ENCODE measurements at regions not wholly inside any gene's neighbourhood (a gene's known extent, or its start where the extent isn't known, plus 50 kb on each side); places are given as distances from the start of the nearest gene placed in this dataset.

DNA sequence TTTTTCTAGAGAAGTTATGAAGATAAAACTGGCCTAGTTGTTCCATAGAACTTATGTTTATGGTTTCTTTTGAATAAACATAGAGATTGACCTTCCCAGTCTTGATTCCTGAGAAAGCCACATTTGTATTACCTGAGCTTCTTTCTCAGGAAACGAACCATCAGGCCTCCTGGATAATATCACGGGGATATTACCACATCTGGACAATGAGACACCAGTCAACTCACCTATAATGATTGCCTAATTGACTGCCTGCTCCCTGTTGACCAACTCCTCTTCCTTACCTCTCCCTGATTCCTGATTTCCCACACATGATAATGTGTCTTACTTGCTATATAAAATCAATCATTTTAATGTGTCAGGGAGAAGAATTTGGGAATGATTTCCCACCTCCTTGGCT, 822.7 kb downstream of the LRFN5 start:
- DNase-seq = no peak

GRCh38 chr14:42428996-42429395, 822.3 kb downstream of the LRFN5 start:
- no peak for DNase-seq

DNA sequence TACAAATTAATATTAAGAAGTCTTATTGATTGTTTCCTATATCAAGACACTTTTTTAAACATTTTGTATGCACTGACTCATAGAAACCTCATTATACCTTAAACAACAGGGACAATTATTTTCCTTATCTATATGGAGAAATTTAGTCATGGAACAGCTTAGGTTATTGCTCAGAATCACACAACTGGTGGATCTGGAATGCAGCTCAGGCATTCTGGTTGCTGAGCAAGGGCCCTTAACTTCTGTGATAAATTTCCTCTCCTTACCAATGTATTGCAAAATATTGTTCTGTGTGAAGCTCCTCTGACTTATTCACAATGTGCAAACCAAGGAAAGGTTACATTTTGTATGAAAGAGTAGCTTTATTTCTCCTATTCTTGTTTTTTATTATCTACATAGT, 817.8 kb downstream of the LRFN5 start:
- no peak for DNase-seq

DNA sequence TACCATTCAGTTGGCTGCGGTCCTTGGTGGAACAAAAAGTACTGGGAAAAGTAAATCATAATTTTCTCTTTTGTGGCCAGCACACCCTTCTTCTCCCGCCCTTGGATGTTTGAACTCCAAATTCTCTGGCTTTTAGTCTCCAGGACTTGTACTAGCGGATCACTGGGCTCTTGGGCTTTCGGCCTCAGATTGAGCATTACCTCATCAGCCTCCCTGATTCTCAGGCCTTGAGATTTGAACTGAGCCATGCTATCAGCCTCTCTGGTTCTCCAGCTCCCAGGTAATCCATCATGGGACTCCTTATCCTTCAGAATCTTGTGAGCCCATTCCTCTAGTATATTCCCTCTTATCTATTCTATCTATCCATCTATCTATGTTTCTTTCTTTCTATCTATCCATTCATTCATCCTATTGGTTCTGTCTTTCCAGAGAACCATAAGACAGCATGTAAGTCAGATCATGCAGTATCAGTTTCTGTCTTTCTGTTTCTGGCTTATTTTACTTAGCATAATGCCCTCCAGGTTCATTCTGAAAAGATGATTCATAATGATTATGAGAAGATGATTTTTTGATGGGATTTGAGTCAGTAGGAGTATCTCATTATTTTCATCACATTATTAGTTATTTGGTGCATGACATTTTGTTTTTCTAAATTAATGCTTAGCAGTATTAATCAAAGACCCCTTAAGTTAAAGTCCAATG, 814.9 kb downstream of the LRFN5 start:
- DNase-seq = no peak

- no peak for DNase-seq
These were observed 813.4 kb downstream of the LRFN5 start for GRCh38 chr14:42420071-42420470.

GRCh38 chr14:42407153-42407552, 800.5 kb downstream of the LRFN5 start:
- no peak for DNase-seq

DNA sequence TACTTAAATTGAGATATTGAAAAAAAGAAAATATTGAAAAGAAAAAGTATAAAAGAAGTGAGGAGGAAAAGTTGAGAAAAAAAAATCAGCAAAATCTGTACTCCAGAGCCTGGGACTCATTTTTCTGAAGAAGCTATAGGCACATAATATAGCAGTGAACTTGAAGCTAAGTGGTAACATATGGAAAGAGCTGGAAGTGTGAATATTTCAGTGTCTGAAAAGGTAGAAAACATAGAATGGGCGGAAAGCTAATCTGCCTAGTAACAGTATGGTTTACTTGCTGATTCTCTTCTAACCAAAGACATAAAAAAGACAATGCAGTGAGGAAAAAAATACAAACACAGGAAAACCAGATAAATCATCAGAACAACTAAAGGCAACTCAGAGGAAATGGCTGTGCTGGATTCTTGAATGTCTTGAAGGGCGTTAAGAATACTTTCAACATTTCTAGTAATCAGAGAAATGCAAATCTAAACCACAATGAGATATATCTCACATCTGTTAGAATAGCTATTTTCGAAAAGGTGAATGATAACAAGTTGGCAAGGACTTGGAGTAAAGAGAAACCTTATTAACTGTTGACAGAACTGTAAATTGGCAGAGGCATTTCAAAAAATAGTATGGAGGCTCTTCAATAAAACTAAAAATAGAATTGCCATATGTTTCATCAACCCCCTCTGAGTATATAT, 784.6 kb downstream of the LRFN5 start:
- DNase-seq = no peak

GRCh38 chr14:42378880-42379279, 772.2 kb downstream of the LRFN5 start:
- no peak for DNase-seq

DNA sequence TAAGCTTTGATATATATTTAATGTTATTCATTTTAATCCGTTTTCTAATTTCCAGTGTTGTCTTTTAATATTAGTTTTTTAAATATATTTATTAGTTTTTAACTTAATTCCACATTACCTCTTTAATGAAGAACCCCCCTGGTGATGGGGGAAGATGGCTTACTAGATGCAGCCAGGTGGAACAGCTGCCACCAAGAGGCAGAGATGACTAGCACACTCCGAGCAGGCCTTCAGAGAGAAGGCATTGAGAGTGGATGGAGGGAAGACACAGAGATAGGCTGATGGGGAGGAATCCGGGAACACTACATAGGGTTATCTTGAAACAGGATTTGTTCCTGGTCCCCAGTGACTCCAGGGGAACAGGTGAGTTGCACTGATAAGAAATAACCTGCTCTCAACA, 771.6 kb downstream of the LRFN5 start:
- no peak for DNase-seq

DNA sequence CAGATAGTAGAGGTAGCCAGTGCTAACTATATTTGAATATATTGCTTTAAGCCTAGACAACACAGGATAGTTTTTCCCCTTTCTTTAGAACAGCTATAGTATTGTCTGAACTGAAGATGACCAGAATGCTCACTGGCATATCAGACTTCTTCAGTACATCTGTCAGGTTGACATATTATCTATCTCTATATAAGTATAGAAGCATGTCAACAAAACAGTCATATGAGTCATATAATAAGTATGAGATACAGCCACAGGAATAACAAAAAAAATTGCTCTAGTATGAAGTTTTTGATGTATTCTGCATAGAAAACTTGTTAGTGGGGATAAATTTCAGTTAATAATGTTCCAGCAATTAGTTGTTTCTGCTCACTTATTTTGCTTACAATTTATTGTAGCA, 767.7 kb downstream of the LRFN5 start:
- no peak for DNase-seq

GRCh38 chr14:42370056-42370455, 763.4 kb downstream of the LRFN5 start:
- no peak for DNase-seq

GRCh38 chr14:42368234-42368633, 761.6 kb downstream of the LRFN5 start:
- no peak for DNase-seq

- DNase-seq = no peak
These were observed 746.6 kb downstream of the LRFN5 start for GRCh38 chr14:42353315-42353714.

DNA sequence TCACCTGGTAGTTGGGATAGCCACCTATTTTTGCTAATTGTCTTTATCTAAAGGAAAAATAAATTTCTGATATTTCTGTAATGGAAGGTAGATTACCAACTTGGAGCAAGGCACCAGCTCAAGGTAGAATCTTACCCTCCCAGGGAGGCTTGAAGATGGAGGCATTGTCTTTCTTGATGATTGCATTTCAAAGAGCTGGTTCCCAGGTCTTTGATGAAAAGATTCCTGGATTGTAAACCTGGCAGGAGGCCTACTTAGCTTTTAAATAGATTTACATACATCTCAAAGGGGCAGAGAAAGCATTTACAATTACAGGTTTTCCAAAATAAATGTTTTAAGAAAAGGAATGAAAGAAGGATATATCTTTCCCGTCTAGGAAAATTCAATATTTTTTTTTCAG, 729.2 kb downstream of the LRFN5 start:
- no peak for DNase-seq

DNA sequence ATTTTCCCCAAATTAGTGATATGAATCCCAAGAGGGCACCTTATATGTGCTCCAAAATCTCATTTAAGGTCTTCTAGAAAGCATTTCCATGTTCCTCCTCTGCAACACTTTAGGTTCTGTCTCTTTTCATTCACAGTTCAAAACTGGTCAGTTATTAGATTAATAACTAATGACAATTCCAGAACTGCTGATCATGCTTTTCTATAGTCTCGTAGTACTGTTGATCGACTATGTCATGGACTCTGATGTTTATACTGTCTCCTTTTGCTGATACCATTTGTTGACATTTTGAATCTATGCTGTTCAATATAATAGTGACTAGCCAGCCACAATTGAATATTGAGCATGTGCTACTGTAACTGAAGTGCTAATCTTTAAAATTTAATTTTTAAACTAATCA, 728.3 kb downstream of the LRFN5 start:
- no peak for DNase-seq

DNA sequence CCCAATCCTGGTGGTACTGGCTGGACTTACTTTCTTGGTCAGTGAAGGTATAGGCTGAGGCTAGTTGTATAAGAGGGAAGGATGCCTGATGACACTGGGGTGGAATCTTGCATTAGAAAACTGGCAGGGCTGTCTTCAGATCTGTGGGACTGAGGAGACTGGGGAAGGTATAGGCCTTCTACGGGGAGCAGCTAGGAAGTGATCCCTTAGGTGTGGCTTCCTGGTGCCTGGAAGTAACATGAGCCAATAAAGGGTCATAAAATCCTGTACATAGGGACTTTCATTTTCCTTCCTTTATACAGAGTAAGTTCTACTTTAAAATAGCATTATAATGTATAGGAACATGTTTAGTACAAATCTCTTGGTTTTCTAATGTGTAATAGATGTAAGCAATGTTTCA, 716.8 kb downstream of the LRFN5 start:
- no peak for DNase-seq

DNA sequence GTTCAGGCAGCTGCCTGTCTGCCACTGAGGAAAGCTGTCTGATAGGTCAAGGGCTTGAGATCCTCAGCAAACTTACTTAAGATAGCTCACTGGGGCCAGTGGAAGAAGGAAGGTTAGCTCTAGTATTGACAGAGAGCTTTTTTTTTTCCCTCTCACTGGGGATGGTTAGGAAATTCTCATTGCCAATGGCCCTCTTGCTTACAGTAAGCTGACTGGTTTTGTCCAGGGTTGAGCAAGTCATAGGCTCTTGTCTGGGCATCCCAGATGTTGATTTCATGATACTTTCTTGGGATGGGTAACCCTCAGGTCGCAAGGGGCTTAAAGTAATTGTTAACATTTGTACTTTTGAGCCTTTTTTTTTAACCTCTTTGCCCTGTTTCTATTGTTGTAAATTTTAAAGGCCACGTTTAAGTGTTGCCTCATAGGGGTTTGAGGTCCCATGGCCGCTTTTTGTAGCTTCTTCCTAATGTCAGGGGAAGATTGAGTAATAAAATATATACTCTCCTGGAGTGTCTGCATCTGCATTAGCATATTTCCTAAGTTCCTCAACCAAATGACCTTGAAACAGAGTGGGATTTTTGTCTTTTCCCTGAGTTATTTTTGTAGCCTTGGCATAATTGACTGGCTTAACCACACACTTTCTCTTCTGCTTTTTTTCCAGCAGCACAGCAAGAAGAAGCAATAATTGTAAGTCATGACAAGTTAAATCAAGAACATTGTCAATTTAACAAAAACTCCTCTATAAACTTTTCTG, 716.0 kb downstream of the LRFN5 start:
- DNase-seq = no peak

GRCh38 chr14:42319996-42320395, 713.3 kb downstream of the LRFN5 start:
- no peak for DNase-seq

DNA sequence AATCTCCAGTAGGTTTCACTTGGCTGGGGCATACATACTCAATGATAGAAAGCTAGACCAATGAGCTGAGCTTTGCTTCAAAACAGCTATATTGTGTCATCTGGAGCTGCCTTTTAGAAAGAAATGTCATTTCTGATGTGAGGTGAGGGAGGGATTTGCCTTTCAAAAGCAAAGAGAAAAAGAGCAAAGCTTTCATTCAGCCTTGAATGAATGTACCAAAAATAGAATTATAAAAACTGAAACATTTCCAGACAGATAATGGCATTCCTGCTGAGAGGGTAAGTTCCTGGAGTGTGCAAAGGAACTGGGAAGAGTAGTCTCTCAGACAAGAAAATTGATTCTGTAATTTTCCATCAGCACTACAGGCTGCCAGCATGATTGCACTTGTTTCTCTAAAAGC, 710.0 kb downstream of the LRFN5 start:
- DNase-seq = no peak

GRCh38 chr14:42311876-42312275, 705.2 kb downstream of the LRFN5 start:
- no peak for DNase-seq

- DNase-seq = no peak
These were observed 700.7 kb downstream of the LRFN5 start for GRCh38 chr14:42307239-42307825.

DNA sequence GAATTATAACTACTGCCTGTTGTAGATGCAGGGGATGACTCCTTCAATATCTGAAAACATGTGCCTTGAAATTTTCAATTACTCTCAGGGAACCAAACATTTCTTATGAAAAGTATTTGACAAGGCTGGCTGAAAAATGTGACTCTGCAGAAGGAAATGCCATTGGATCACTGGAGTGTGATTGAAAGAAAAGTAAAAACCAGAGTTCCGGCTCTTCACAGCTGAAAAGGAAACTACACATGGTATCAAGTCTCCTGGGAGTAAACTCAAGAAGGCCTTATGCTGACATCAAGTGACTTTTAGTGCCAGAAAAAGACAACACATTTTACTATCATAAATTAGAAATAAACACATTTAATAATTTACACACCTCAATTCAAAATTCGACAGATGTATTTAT, 693.0 kb downstream of the LRFN5 start:
- DNase-seq = no peak

- no peak for DNase-seq
These were observed 686.5 kb downstream of the LRFN5 start for GRCh38 chr14:42293180-42293579.

GRCh38 chr14:42277840-42278239, 671.2 kb downstream of the LRFN5 start:
- DNase-seq = no peak

Measured in stimulated activated CD4-positive, alpha-beta T cell treated with anti-CD3 and anti-CD28 coated beads, Interleukin-4, amount 100 ng/mL, for 4 hours (primary cell).